Brain microvascular endothelial cell (primary cell): ENCODE measurements at regions not wholly inside any gene's neighbourhood (a gene's known extent, or its start where the extent isn't known, plus 50 kb on each side); places are given as distances from the start of the nearest gene placed in this dataset.

ENCODE experiments used
- DNase-seq: peaks from one replicate; pipeline ENCODE4 v3.0.0-alpha.2; 2020
- H3K27ac ChIP-seq: fragments of 250-450 bp; sonication (Bioruptor Pico); 2 replicates; pipeline ENCODE4 v1.5.1; 2020; ENCODE audit warnings: mild to moderate bottlenecking, moderate library complexity
- H3K27me3 ChIP-seq: fragments of 250-450 bp; sonication (Bioruptor Pico); replicated peaks from 2 replicates; pipeline ENCODE4 v1.5.1; 2020; ENCODE audit warnings: mild to moderate bottlenecking
- H3K36me3 ChIP-seq: fragments of 250-450 bp; sonication (Bioruptor Pico); replicated peaks from 2 replicates; pipeline ENCODE4 v1.5.1; 2020; ENCODE audit warnings: mild to moderate bottlenecking
- H3K4me3 ChIP-seq: 2 replicates; pipeline ENCODE4 v1.5.1; 2011; ENCODE audit warnings: low read depth, mild to moderate bottlenecking, control low read depth, low read length, moderate library complexity
- in situ Hi-C: cut with HindIII; loops from 2 replicates; pipeline ENCODE4 v1.10.0; 2017; ENCODE audit warnings: low sequenced_read_pairs, low pct_ligation_motif_present
- TF ChIP-seq, protein P1 (sequence below): IDR thresholded peaks from 2 replicates; pipeline ENCODE4 v1.5.1; 2011; ENCODE audit warnings: low read depth, mild to moderate bottlenecking, moderate library complexity, low read length, control low read depth, inconsistent platforms; ENCODE audit errors: missing control alignments

DNA sequence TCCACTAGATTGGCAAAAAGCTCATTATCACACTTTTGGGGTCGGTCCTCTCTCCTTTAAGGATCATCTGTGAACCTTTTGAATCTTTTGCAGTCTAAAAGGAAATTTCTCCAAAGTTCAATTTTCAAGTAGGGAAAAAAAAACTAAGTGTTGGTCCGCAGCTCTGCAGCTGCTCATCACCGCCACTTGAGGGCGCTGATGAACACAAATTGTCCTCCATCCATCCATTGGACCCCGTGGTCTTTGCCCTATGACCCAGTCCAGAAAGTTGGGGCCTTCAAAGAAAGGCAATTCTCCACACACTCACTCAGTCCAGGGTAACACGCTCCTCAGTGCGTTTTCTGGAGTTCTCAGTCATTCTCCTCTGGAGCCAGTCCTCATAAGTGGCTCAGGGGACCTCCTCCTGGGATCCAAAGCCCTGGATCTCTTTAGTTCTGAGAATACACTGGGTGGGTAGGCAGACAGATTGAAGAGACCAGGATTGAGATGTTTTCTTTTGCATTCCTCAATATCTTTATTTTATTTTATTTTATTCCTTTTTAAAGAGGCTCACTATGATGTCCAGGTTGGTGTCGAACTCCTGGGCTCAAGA is 63.6 kb upstream of the SLC28A3 start:
- in situ Hi-C loops: no loop called here
- DNase-seq: no peak
- Histone ChIP-seq H3K4me3 (no peak overlapping the region), H3K27ac (no peak overlapping the region), H3K27me3 (no peaks in the 10 kb centered on the region), H3K36me3 (no peaks in the 10 kb centered on the region)
- TF ChIP-seq, protein P1, sequence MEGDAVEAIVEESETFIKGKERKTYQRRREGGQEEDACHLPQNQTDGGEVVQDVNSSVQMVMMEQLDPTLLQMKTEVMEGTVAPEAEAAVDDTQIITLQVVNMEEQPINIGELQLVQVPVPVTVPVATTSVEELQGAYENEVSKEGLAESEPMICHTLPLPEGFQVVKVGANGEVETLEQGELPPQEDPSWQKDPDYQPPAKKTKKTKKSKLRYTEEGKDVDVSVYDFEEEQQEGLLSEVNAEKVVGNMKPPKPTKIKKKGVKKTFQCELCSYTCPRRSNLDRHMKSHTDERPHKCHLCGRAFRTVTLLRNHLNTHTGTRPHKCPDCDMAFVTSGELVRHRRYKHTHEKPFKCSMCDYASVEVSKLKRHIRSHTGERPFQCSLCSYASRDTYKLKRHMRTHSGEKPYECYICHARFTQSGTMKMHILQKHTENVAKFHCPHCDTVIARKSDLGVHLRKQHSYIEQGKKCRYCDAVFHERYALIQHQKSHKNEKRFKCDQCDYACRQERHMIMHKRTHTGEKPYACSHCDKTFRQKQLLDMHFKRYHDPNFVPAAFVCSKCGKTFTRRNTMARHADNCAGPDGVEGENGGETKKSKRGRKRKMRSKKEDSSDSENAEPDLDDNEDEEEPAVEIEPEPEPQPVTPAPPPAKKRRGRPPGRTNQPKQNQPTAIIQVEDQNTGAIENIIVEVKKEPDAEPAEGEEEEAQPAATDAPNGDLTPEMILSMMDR: peak; percentile 71

DNA sequence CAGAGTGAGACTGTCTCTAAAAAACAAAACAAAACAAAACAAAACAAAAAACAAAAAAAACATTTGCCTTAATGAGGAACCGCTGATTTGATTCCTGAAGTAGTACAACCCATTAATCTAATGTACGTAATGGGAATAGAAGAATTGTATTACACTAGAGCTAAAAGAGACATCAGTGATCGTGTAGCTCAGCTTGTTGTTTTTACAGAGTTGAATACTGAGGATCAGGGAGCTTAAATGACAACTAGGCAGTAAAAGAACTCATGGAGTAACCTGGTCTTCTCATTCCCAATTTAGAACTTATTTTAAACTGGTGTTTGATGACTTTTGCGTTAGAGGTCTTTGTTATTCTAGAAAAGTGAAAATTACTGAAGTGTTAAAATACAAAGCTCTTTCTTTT is 65.1 kb upstream of the SLC28A3 start:
- no peaks in the 10 kb centered on the region for H3K36me3 ChIP-seq

DNA sequence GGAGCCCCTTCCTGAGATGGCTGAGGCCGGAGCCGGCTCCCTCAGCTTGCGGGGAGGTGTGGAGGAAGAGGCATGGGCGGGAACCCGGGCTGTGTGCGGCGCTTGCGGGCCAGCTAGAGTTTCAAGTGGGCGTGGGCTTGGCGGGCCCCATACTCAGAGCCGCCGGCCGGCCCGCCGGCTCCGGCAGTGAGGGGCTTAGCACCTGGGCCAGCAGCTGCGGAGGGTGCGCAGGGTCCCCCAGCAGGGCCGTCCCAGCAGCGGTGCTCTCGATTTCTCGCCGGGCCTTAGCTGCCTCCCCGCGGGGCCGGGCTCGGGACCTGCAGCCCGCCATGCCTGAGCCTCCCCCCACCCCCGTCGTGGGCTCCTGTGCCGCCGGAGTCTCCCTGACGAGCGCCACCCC is 67.9 kb upstream of the SLC28A3 start:
- TF ChIP-seq, protein P1: no peak
- H3K4me3 ChIP-seq: no peak overlapping the region
- no peaks in the 10 kb centered on the region for H3K27me3 ChIP-seq
- in situ Hi-C loops: no loop called here
- DNase-seq: no peak
- H3K27ac ChIP-seq: no peak overlapping the region
- no peaks in the 10 kb centered on the region for H3K36me3 ChIP-seq

More for the DNA sequence above, 65.1 kb upstream of the SLC28A3 start:
- in situ Hi-C loops: no loop called here
- H3K4me3 ChIP-seq: no peak overlapping the region
- H3K27me3 ChIP-seq: no peaks in the 10 kb centered on the region
- no peak for DNase-seq
- TF ChIP-seq, protein P1: no peak
- H3K27ac ChIP-seq: no peak overlapping the region

DNA sequence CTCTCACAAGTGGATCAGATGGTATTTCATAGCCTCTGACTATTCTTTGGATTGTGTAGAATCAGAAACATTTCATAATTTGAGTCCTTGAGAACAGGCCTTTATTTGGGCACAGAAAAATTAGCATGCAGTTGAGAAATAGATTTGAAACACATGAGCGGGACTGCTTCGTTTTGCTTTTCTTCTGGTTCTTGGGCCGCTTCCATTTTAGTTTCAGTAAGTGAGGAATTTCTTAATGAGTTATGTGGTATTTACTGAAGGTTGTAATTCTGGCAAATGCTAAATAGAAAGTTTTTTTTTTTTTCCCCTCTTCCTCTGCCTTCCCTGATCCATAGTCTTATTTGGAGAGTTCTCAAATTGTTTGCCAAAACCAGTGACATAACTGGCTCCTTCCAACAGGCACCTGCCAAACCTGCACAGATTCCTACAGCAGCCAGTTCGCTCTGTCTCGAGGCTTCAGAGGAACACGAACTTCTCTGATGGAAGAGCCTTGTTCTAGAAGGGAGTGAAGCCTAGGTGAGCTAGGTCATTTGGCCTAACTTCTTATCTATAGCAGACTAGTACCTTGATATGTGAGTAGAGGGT is 71.2 kb upstream of the SLC28A3 start:
- Histone ChIP-seq H3K4me3 (no peak overlapping the region), H3K27ac (no peak overlapping the region)
- TF ChIP-seq, protein P1: no peak

DNA sequence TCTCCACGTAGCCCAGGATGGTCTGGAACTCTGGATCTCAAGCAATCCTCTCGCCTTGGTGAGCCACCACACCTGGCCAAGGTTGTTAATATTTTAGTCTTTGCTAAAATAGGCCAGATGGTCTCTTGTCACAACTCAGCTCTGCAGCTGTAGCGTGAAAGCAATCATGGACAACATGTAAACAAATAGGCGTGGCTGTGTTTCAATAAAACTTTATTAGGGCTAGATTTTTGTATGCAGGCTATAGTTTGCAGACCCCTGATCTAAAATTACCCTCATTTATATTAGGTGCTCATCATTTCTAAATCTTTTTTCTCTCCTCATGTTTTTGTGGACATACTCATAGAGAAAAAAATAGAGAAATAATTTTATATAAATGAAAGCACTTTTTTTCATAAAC is 72.1 kb upstream of the SLC28A3 start:
- H3K27me3 ChIP-seq: no peaks in the 10 kb centered on the region
- TF ChIP-seq, protein P1: no peak
- H3K4me3 ChIP-seq: no peak overlapping the region

More for the DNA sequence above, 71.2 kb upstream of the SLC28A3 start:
- Histone ChIP-seq H3K36me3 (no peaks in the 10 kb centered on the region), H3K27me3 (no peaks in the 10 kb centered on the region)
- no peak for DNase-seq
- in situ Hi-C loops: no loop called here

DNA sequence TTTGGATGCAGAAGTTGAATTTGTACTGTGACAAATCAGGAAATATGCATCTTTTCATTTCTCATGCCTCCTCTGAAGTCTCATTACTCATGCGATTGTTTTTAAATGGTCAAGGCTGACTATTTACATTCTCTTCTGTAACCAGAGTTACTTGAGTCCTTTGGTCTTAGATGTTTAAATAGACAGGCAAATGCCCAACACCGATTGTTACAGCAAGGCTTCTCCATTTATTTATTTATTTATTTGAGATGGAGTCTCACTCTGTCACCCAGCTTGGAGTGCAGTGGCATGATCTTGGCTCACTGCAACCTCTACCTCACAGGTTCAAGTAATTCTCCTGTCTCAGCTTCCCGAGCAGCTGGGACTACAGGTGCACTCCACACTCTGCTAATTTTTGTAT is 72.7 kb upstream of the SLC28A3 start:
- Histone ChIP-seq H3K27me3 (no peaks in the 10 kb centered on the region), H3K4me3 (no peak overlapping the region), H3K36me3 (no peaks in the 10 kb centered on the region), H3K27ac (no peak overlapping the region)
- in situ Hi-C loops: no loop called here
- TF ChIP-seq, protein P1: no peak
- no peak for DNase-seq

More for the DNA sequence above, 72.1 kb upstream of the SLC28A3 start:
- no peak for DNase-seq
- Histone ChIP-seq H3K27ac (no peak overlapping the region), H3K36me3 (no peaks in the 10 kb centered on the region)
- in situ Hi-C loops: no loop called here
